ENCODE measurements at regions not wholly inside any gene's neighbourhood (a gene's known extent, or its start where the extent isn't known, plus 50 kb on each side); places are given as distances from the start of the nearest gene placed in this dataset.

DNA sequence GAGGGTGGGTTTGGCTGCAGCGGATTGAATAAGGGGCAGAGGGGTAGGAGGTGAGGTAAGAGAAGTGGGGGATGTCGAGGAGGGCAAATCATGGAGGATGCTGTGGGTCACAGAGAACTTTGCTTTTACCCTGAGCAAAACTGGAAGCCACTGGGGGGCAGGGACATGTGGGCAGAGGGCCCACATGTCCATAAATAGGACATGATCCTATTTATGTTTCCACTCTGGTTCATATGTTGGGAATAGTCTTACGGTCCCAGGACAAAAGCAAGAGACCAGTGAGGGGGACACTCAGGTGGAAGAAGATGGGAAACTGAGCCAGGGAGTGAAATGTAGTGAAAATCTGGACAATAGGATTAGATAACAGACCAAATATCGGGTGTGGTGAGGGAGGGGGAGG lies 85.5 kb upstream of the MRPS22 start:
- whole genome bisulfite sequencing (ENCODE audit: insufficient coverage, low coverage, missing lambda C conversion rate) = 30% methylated on average over 4 of the region's 4 CpGs
- no peak for FAIRE-seq
- H2AFZ ChIP-seq (ENCODE audit: low read depth, low read length) = no peak overlapping the region
- H3K27me3 ChIP-seq (ENCODE audit: control insufficient read depth in 2 of 2, insufficient read depth in 2 of 2, low read length in 2 of 2) = no peaks in the 10 kb centered on the region
- no peaks in the 10 kb centered on the region for H3K9me3 ChIP-seq (replicated peaks; ENCODE audit: control insufficient read depth, insufficient read depth, low read depth, low read length)
- ChIA-PET POLR2A (interaction anchor here (1.0 kb wide), 2 partner anchors 20 to 24 kb away, joined by 3 to 4 read pairs; no protein-coding TSS in a partner anchor), CTCF (ENCODE audit: low intra/inter-chr PET ratio) (no interaction called here)
- no peak overlapping the region for H3K4me2 ChIP-seq (ENCODE audit: insufficient read depth, low read length)
- peaks cover 0 to 5% of the 10 kb centered on the region in 2 experiments; a peak in 1 of 5 replicates for H3K4me1 ChIP-seq (replicated peaks in 1 of 2; ENCODE audit: control insufficient read depth in 2 of 2, insufficient read depth in 2 of 2, low read length in 2 of 2)
- in situ Hi-C loops (cut with MboI) = no loop called here
- no peak overlapping the region for H3K9ac ChIP-seq (ENCODE audit: insufficient read depth in 1 of 2, low read depth in 2 of 2, low read length in 2 of 2)
- no peaks in the 10 kb centered on the region for H4K20me1 ChIP-seq (replicated peaks; ENCODE audit: control insufficient read depth, insufficient read depth, low read length)
- no peaks in the 10 kb centered on the region for H3K79me2 ChIP-seq (ENCODE audit: control insufficient read depth, insufficient read depth, low read length)
- no peak for ATAC-seq
- no peaks in the 10 kb centered on the region for H3K9me1 ChIP-seq (ENCODE audit: control insufficient read depth, insufficient read depth, low read length)
- H3K36me3 ChIP-seq (ENCODE audit: control insufficient read depth, insufficient read depth, low read length) = no peaks in the 10 kb centered on the region
- H3K27ac ChIP-seq (ENCODE audit: extremely low read depth, low read depth, low read length) = no peak overlapping the region
- intact Hi-C loops (cut with micrococcal nuclease) = no loop called here
- no TSS peak for BruUV-seq (replicated peaks)
- no peak for DNase-seq (ENCODE audit: extremely low read depth in 1 of 4, low spot score in 3 of 4)
- no peak overlapping the region for H3K4me3 ChIP-seq
- TF ChIP-seq ZNF644 (tag; IDR thresholded peaks at IDR 0.05; ENCODE audit: low read depth) = no peak
- no peak for TF ChIP-seq ZNF507 (tag; conservative IDR thresholded peaks at IDR 0.05)
- TF ChIP-seq, protein P1, sequence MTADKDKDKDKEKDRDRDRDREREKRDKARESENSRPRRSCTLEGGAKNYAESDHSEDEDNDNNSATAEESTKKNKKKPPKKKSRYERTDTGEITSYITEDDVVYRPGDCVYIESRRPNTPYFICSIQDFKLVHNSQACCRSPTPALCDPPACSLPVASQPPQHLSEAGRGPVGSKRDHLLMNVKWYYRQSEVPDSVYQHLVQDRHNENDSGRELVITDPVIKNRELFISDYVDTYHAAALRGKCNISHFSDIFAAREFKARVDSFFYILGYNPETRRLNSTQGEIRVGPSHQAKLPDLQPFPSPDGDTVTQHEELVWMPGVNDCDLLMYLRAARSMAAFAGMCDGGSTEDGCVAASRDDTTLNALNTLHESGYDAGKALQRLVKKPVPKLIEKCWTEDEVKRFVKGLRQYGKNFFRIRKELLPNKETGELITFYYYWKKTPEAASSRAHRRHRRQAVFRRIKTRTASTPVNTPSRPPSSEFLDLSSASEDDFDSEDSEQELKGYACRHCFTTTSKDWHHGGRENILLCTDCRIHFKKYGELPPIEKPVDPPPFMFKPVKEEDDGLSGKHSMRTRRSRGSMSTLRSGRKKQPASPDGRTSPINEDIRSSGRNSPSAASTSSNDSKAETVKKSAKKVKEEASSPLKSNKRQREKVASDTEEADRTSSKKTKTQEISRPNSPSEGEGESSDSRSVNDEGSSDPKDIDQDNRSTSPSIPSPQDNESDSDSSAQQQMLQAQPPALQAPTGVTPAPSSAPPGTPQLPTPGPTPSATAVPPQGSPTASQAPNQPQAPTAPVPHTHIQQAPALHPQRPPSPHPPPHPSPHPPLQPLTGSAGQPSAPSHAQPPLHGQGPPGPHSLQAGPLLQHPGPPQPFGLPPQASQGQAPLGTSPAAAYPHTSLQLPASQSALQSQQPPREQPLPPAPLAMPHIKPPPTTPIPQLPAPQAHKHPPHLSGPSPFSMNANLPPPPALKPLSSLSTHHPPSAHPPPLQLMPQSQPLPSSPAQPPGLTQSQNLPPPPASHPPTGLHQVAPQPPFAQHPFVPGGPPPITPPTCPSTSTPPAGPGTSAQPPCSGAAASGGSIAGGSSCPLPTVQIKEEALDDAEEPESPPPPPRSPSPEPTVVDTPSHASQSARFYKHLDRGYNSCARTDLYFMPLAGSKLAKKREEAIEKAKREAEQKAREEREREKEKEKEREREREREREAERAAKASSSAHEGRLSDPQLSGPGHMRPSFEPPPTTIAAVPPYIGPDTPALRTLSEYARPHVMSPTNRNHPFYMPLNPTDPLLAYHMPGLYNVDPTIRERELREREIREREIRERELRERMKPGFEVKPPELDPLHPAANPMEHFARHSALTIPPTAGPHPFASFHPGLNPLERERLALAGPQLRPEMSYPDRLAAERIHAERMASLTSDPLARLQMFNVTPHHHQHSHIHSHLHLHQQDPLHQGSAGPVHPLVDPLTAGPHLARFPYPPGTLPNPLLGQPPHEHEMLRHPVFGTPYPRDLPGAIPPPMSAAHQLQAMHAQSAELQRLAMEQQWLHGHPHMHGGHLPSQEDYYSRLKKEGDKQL (CRISPR knock-in tag; IDR thresholded peaks at IDR 0.05; ENCODE audit: borderline replicate concordance) = no peak
- no peak for TF ChIP-seq SRSF9 (IDR thresholded peaks at IDR 0.05; ENCODE audit: borderline replicate concordance, low read depth, low read length)
- TF ChIP-seq FOXP1 (CRISPR knock-in tag; IDR thresholded peaks at IDR 0.05) = no peak
- TF ChIP-seq, protein P2, sequence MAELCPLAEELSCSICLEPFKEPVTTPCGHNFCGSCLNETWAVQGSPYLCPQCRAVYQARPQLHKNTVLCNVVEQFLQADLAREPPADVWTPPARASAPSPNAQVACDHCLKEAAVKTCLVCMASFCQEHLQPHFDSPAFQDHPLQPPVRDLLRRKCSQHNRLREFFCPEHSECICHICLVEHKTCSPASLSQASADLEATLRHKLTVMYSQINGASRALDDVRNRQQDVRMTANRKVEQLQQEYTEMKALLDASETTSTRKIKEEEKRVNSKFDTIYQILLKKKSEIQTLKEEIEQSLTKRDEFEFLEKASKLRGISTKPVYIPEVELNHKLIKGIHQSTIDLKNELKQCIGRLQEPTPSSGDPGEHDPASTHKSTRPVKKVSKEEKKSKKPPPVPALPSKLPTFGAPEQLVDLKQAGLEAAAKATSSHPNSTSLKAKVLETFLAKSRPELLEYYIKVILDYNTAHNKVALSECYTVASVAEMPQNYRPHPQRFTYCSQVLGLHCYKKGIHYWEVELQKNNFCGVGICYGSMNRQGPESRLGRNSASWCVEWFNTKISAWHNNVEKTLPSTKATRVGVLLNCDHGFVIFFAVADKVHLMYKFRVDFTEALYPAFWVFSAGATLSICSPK (IDR thresholded peaks at IDR 0.05; ENCODE audit: borderline replicate concordance) = no peak
- no peak for TF ChIP-seq SOX6 (IDR thresholded peaks at IDR 0.05)
- no peak for TF ChIP-seq NEUROD1 (IDR thresholded peaks at IDR 0.05; ENCODE audit: borderline replicate concordance, low read depth, low read length, partially characterized antibody)
- TF ChIP-seq MED1 (CRISPR knock-in tag; IDR thresholded peaks at IDR 0.05; ENCODE audit: borderline replicate concordance) = no peak
- no peak for TF ChIP-seq ZNF830 (CRISPR knock-in tag; IDR thresholded peaks at IDR 0.05)
- TF ChIP-seq, protein P3, sequence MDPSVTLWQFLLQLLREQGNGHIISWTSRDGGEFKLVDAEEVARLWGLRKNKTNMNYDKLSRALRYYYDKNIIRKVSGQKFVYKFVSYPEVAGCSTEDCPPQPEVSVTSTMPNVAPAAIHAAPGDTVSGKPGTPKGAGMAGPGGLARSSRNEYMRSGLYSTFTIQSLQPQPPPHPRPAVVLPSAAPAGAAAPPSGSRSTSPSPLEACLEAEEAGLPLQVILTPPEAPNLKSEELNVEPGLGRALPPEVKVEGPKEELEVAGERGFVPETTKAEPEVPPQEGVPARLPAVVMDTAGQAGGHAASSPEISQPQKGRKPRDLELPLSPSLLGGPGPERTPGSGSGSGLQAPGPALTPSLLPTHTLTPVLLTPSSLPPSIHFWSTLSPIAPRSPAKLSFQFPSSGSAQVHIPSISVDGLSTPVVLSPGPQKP (CRISPR knock-in tag; IDR thresholded peaks at IDR 0.05) = no peak
- TF ChIP-seq, protein P4, sequence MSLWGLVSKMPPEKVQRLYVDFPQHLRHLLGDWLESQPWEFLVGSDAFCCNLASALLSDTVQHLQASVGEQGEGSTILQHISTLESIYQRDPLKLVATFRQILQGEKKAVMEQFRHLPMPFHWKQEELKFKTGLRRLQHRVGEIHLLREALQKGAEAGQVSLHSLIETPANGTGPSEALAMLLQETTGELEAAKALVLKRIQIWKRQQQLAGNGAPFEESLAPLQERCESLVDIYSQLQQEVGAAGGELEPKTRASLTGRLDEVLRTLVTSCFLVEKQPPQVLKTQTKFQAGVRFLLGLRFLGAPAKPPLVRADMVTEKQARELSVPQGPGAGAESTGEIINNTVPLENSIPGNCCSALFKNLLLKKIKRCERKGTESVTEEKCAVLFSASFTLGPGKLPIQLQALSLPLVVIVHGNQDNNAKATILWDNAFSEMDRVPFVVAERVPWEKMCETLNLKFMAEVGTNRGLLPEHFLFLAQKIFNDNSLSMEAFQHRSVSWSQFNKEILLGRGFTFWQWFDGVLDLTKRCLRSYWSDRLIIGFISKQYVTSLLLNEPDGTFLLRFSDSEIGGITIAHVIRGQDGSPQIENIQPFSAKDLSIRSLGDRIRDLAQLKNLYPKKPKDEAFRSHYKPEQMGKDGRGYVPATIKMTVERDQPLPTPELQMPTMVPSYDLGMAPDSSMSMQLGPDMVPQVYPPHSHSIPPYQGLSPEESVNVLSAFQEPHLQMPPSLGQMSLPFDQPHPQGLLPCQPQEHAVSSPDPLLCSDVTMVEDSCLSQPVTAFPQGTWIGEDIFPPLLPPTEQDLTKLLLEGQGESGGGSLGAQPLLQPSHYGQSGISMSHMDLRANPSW (CRISPR knock-in tag; IDR thresholded peaks at IDR 0.05) = no peak
